GM12873 (cell line): ENCODE measurements at regions not wholly inside any gene's neighbourhood (a gene's known extent, or its start where the extent isn't known, plus 50 kb on each side); places are given as distances from the start of the nearest gene placed in this dataset.

Experiments
- CTCF ChIP-seq: IDR thresholded peaks from 2 replicates; pipeline ENCODE4 v1.5.1; 2012; ENCODE audit warnings: low read depth, mild to moderate bottlenecking, moderate library complexity, low read length, control low read depth; ENCODE audit not compliant: insufficient read depth; ENCODE audit errors: missing control alignments

GRCh38 chr13:73891805-73892204 lies 242.4 kb downstream of the KLF12 start:
- TF ChIP-seq CTCF, result no peak

- TF ChIP-seq CTCF, result no peak
These were observed 251.0 kb downstream of the KLF12 start for GRCh38 chr13:73883162-73883561.

GRCh38 chr13:73880365-73880764 lies 253.8 kb downstream of the KLF12 start:
- no peak for TF ChIP-seq CTCF

- TF ChIP-seq CTCF, result no peak
These were observed 254.7 kb downstream of the KLF12 start for GRCh38 chr13:73879346-73880015.

- no peak for TF ChIP-seq CTCF
These were observed 256.8 kb downstream of the KLF12 start for GRCh38 chr13:73877399-73877798.

- no peak for TF ChIP-seq CTCF
These were observed 257.9 kb downstream of the KLF12 start for GRCh38 chr13:73876323-73876722.

- TF ChIP-seq CTCF, result no peak
These were observed 260.0 kb downstream of the KLF12 start for GRCh38 chr13:73873940-73874830.
